NCI-H2196 treated with DMSO at 0.1 percent for 48 hours (cell line): ENCODE measurements at regions not wholly inside any gene's neighbourhood (a gene's known extent, or its start where the extent isn't known, plus 50 kb on each side); places are given as distances from the start of the nearest gene placed in this dataset.
A peak's percentile ranks its signal among the peaks of the same experiment; 100 is the strongest.

Source experiments
- DNase-seq: peaks from one replicate; lab custom pipeline; 2025; ENCODE audit not compliant: unreplicated experiment; lab: John Stamatoyannopoulos, UW

GRCh38 chr12:113688313-113688712, 216.6 kb upstream of the LHX5 start:
- no peak for DNase-seq

GRCh38 chr12:113684908-113685782, 213.5 kb upstream of the LHX5 start:
- DNase-seq = no peak

- DNase-seq = peak; percentile 13
Measured at GRCh38 chr12:113684053-113684907, 212.6 kb upstream of the LHX5 start.

GRCh38 chr12:113683574-113683973, 211.9 kb upstream of the LHX5 start:
- no peak for DNase-seq

- DNase-seq = no peak
Measured at GRCh38 chr12:113680868-113681267, 209.2 kb upstream of the LHX5 start.

- DNase-seq = no peak
Measured at GRCh38 chr12:113678223-113679119, 206.8 kb upstream of the LHX5 start.

GRCh38 chr12:113676547-113676946, 204.9 kb upstream of the LHX5 start:
- DNase-seq = no peak

- DNase-seq = no peak
Measured at GRCh38 chr12:113676117-113676516, 204.4 kb upstream of the LHX5 start.

- no peak for DNase-seq
Measured at GRCh38 chr12:113674996-113675395, 203.3 kb upstream of the LHX5 start.

GRCh38 chr12:113674302-113674701, 202.6 kb upstream of the LHX5 start:
- DNase-seq = no peak

- DNase-seq = no peak
Measured at GRCh38 chr12:113673458-113674238, 202.0 kb upstream of the LHX5 start.

GRCh38 chr12:113670742-113671141, 199.1 kb upstream of the LHX5 start:
- DNase-seq = no peak

- no peak for DNase-seq
Measured at GRCh38 chr12:113667676-113668356, 196.1 kb upstream of the LHX5 start.

GRCh38 chr12:113667095-113667494, 195.4 kb upstream of the LHX5 start:
- no peak for DNase-seq

GRCh38 chr12:113666223-113666622, 194.6 kb upstream of the LHX5 start:
- no peak for DNase-seq

- no peak for DNase-seq
Measured at GRCh38 chr12:113665457-113665856, 193.8 kb upstream of the LHX5 start.

GRCh38 chr12:113664224-113664681, 192.6 kb upstream of the LHX5 start:
- no peak for DNase-seq

- no peak for DNase-seq
Measured at GRCh38 chr12:113663396-113663795, 191.7 kb upstream of the LHX5 start.

- no peak for DNase-seq
Measured at GRCh38 chr12:113660936-113661335, 189.3 kb upstream of the LHX5 start.

GRCh38 chr12:113659416-113659815, 187.7 kb upstream of the LHX5 start:
- DNase-seq = no peak
